PC-3 (cell line): ENCODE measurements at regions not wholly inside any gene's neighbourhood (a gene's known extent, or its start where the extent isn't known, plus 50 kb on each side); places are given as distances from the start of the nearest gene placed in this dataset.

Experiments
- ATAC-seq: fragments of 200-7000 bp; cut with Tn5 transposase; 2 replicates; pipeline ENCODE4 v1.9.1; 2020; ENCODE audit warnings: mild to moderate bottlenecking, moderate library complexity
- BruUV-seq: library from RNA; stranded (reverse); fragments of 400-500 nt; replicated peaks from 2 replicates; lab custom pipeline; 2021; lab: Mats Ljungman, UMichigan
- CTCF ChIA-PET: fragments of 300-600 bp; sonication (Branson Sonifier 250); formaldehyde crosslinking; loops from one replicate; lab custom pipeline; 2022; ENCODE audit warnings: antibody characterized with exemption; lab: Charles Lee
- POLR2A ChIA-PET: fragments of 300-600 bp; sonication (Branson Sonifier 250); formaldehyde crosslinking; loops from one replicate; lab custom pipeline; 2022; ENCODE audit warnings: antibody characterized with exemption; ENCODE audit not compliant: unreplicated experiment; lab: Charles Lee
- DNase-seq: peaks from one replicate; pipeline ENCODE4 v3.0.0-alpha.2; 2015
- H2AFZ ChIP-seq: fragments of 300-600 bp; sonication (generic); 2 replicates; pipeline ENCODE4 v1.6.0; 2016; ENCODE audit warnings: antibody characterized with exemption, low read length
- H3F3A ChIP-seq: fragments of 300-600 bp; sonication (generic); one replicate; pipeline ENCODE4 v1.6.0; 2017; ENCODE audit warnings: antibody characterized with exemption, low read length, control low read depth, mild to moderate bottlenecking; ENCODE audit not compliant: unreplicated experiment
- H3K27ac ChIP-seq: fragments of 300-600 bp; sonication (generic); 2 replicates; pipeline ENCODE4 v1.5.1; 2016; ENCODE audit warnings: mild to moderate bottlenecking, low read length
- H3K27me3 ChIP-seq: fragments of 300-600 bp; sonication (generic); 2 replicates; pipeline ENCODE4 v1.6.1; 2016; ENCODE audit warnings: low read length, mixed read lengths
- H3K36me3 ChIP-seq: fragments of 300-600 bp; sonication (generic); 2 replicates; pipeline ENCODE4 v1.6.1; 2016; ENCODE audit warnings: low read depth, mixed run types, low read length, mixed read lengths
- H3K4me1 ChIP-seq: fragments of 300-600 bp; sonication (generic); 2 replicates; pipeline ENCODE4 v1.5.1; 2016; ENCODE audit warnings: low read length; ENCODE audit not compliant: insufficient read depth
- H3K4me2 ChIP-seq: fragments of 300-600 bp; sonication (generic); 2 replicates; pipeline ENCODE4 v1.6.0; 2016; ENCODE audit warnings: low read length
- H3K4me3 ChIP-seq: fragments of 300-600 bp; sonication (generic); 2 replicates; pipeline ENCODE4 v1.5.1; 2016; ENCODE audit warnings: mild to moderate bottlenecking, low read length, mixed read lengths
- H3K79me2 ChIP-seq: fragments of 300-600 bp; sonication (generic); 2 replicates; pipeline ENCODE4 v1.6.1; 2017; ENCODE audit warnings: low read length, mixed read lengths
- H3K9ac ChIP-seq: fragments of 300-600 bp; sonication (generic); 2 replicates; pipeline ENCODE4 v1.6.0; 2016; ENCODE audit warnings: mild to moderate bottlenecking, low read length
- H3K9me2 ChIP-seq: fragments of 300-600 bp; sonication (generic); replicated peaks from 2 replicates; pipeline ENCODE4 v1.6.1; 2016; ENCODE audit warnings: mixed run types, low read length, mixed read lengths
- H3K9me3 ChIP-seq: fragments of 300-600 bp; sonication (generic); 2 replicates; pipeline ENCODE4 v1.6.1; 2016; ENCODE audit warnings: low read length, mixed read lengths
- H4K20me1 ChIP-seq: fragments of 300-600 bp; sonication (generic); 2 replicates; pipeline ENCODE4 v1.6.1; 2016; ENCODE audit warnings: low read length, mixed read lengths
- CTCF ChIP-seq: fragments of 300-600 bp; sonication (generic); conservative IDR thresholded peaks from 2 replicates; pipeline ENCODE4 v1.5.1; 2017; ENCODE audit warnings: antibody characterized with exemption, low read depth, mild to moderate bottlenecking, low read length
- EZH2 ChIP-seq: fragments of 300-600 bp; sonication (generic); IDR thresholded peaks from one replicate; pipeline ENCODE4 v1.6.1; 2017; ENCODE audit warnings: antibody characterized with exemption, mild to moderate bottlenecking, low read length; ENCODE audit not compliant: unreplicated experiment
- EZH2phosphoT487 ChIP-seq: fragments of 300-600 bp; sonication (generic); IDR thresholded peaks from 2 replicates; pipeline ENCODE4 v1.6.1; 2018; ENCODE audit warnings: mild to moderate bottlenecking, antibody characterized with exemption, low read length, borderline replicate concordance
- intact Hi-C: fragments of 100-400 bp; cut with micrococcal nuclease; formaldehyde crosslinking; loops from 2 replicates; pipeline ENCODE4 v1.9.0; 2023

DNA sequence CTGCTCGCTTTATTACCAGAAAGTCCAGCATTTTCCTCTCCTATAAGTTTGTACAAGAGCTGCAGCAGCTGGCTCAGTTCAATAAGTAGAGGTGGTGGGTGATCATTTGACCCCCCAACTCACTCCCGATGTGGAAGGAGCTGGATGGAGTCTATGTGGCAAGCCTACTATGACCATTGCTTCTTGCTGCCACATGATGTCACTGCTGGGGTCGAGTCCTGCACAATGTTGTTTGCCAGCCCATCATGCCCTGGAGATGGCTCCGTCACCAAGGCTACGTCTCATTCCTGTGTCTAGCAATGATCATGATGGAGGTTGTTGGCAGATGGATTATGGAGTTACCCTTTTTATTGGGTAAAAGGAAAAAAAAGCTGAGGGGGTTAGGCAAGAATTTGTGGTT, 266.3 kb downstream of the PSAT1 start:
- Histone ChIP-seq H3K9ac (no peak overlapping the region), H3K79me2 (no peaks in the 10 kb centered on the region), H3K36me3 (no peaks in the 10 kb centered on the region), H3K4me3 (no peak overlapping the region), H3K9me3 (no peaks in the 10 kb centered on the region), H3K27me3 (no peaks in the 10 kb centered on the region), H3F3A (no peaks in the 10 kb centered on the region), H3K4me1 (peaks cover 30% of the 10 kb centered on the region), H3K9me2 (no peaks in the 10 kb centered on the region), H3K27ac (no peak overlapping the region), H4K20me1 (no peaks in the 10 kb centered on the region), H2AFZ (no peak overlapping the region), H3K4me2 (no peak overlapping the region)
- CTCF ChIA-PET = no interaction called here
- ATAC-seq = no peak
- DNase-seq = no peak
- peak; percentile 25 for TF ChIP-seq CTCF
- TF ChIP-seq EZH2 = no peak
- TF ChIP-seq EZH2phosphoT487 = no peak
- intact Hi-C loops = no loop called here
- no TSS peak for BruUV-seq
- POLR2A ChIA-PET = no interaction called here

GRCh38 chr9:78565481-78565880, 268.6 kb downstream of the PSAT1 start:
- peaks cover 17% of the 10 kb centered on the region for H3K4me1 ChIP-seq
- H3K79me2 ChIP-seq = no peaks in the 10 kb centered on the region
- H2AFZ ChIP-seq = no peak overlapping the region
- no peak for DNase-seq
- CTCF ChIA-PET = no interaction called here
- intact Hi-C loops = no loop called here
- H3K9ac ChIP-seq = no peak overlapping the region
- H3K36me3 ChIP-seq = no peaks in the 10 kb centered on the region
- no peaks in the 10 kb centered on the region for H3K27me3 ChIP-seq
- no peak overlapping the region for H3K4me3 ChIP-seq
- POLR2A ChIA-PET = no interaction called here
- H3F3A ChIP-seq = no peaks in the 10 kb centered on the region
- no peaks in the 10 kb centered on the region for H3K9me2 ChIP-seq
- ATAC-seq = no peak
- H4K20me1 ChIP-seq = no peaks in the 10 kb centered on the region
- no peak overlapping the region for H3K4me2 ChIP-seq
- no peaks in the 10 kb centered on the region for H3K9me3 ChIP-seq
- no peak overlapping the region for H3K27ac ChIP-seq
- no peak for TF ChIP-seq CTCF
- TF ChIP-seq EZH2 = no peak
- no peak for TF ChIP-seq EZH2phosphoT487
- no TSS peak for BruUV-seq

GRCh38 chr9:78566521-78566920, 269.6 kb downstream of the PSAT1 start:
- Histone ChIP-seq H3K4me3 (no peak overlapping the region; the same call in 1 of the 2 replicates), H2AFZ (no peak overlapping the region), H3K4me1 (peaks cover 17% of the 10 kb centered on the region), H3K27me3 (no peaks in the 10 kb centered on the region), H3K9ac (no peak overlapping the region), H3F3A (no peaks in the 10 kb centered on the region), H3K4me2 (peak overlapping the region; percentile 27; the same call in 1 of the 2 replicates), H3K9me2 (no peaks in the 10 kb centered on the region), H3K27ac (peak overlapping the region; percentile 45; the same call in 1 of the 2 replicates), H3K79me2 (no peaks in the 10 kb centered on the region), H4K20me1 (no peaks in the 10 kb centered on the region), H3K9me3 (no peaks in the 10 kb centered on the region), H3K36me3 (no peaks in the 10 kb centered on the region)
- DNase-seq = no peak
- intact Hi-C loops = no loop called here
- no TSS peak for BruUV-seq
- TF ChIP-seq EZH2phosphoT487 (no peak), CTCF (no peak), EZH2 (no peak)
- ChIA-PET CTCF (no interaction called here), POLR2A (interaction anchor here (0.6 kb wide), 1 partner anchor 796 kb away, joined by 3 read pairs; no protein-coding TSS in a partner anchor)
- no peak for ATAC-seq
